GM19468 (cell line): ENCODE measurements at regions not wholly inside any gene's neighbourhood (a gene's known extent, or its start where the extent isn't known, plus 50 kb on each side); places are given as distances from the start of the nearest gene placed in this dataset.
"Not testable (repeated sequence)": the region's sequence is repeated elsewhere in the genome, so short reads cannot be mapped to it uniquely, and the experiment has no call there.

Source experiments
- ATAC-seq: cut with Tn5 transposase; IDR thresholded peaks from one replicate; pipeline ENCODE4 v1.9.1; 2021; ENCODE audit warnings: mild to moderate bottlenecking, moderate library complexity, moderate number of reproducible peaks; ENCODE audit not compliant: unreplicated experiment; ENCODE audit errors: extremely low read depth

DNA sequence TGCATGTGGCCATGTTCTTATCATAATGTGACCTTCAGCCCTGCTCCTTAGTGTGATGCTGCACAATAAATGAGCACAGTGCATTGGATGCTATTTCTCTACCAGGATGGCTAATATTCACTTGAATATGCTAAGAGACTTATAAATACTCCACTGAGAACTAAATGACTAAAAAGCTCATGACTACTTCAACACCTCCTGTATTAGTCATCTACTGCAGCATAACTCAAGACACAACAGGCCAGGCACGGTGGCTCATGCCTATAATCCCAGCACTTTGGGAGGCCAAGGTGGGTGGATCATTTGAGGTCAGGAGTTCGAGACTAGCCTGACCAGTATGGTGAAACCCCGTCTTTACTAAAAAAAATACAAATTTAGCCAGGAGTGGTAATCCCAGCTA, 213.4 kb downstream of the RND3 start:
- ATAC-seq, result no peak

GRCh38 chr2:150271952-150272802, 215.3 kb downstream of the RND3 start:
- no peak for ATAC-seq

DNA sequence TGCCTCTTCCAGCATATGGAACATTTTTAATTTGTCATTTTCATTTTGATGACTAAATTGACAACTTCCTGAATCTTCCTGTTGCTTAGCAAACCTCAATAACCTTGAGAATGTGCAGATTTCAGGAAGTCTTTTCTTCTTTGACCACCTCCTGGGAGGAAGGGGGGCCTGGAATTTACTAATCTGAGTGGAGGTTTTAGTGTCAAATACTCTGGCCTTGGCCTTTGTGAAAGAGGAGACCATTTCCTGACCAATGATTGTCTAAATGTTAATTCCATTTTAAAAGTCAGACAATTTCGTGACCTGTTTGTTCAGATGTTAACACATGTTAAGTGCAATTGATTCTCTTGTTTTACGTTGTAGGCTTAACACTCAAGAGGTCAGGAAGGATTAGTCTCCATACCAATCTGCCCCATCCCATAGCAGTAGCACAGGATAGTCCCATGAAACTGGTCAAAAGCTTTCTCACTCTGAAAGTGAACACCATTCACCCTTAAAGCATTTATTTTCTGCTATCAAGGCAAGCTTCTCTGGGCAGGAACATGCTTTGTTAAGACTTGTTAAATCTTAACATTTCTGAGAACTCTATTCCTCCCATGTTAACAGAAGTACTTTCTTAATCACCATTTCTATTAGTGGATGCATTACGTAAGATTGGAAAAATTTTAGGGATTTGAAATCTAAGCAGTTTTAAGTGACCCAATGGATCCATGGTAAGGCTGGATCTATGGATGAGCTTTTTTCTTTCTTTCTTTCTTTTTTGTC, 219.6 kb downstream of the RND3 start:
- no peak for ATAC-seq

GRCh38 chr2:150266931-150267330, 220.5 kb downstream of the RND3 start:
- no peak for ATAC-seq

DNA sequence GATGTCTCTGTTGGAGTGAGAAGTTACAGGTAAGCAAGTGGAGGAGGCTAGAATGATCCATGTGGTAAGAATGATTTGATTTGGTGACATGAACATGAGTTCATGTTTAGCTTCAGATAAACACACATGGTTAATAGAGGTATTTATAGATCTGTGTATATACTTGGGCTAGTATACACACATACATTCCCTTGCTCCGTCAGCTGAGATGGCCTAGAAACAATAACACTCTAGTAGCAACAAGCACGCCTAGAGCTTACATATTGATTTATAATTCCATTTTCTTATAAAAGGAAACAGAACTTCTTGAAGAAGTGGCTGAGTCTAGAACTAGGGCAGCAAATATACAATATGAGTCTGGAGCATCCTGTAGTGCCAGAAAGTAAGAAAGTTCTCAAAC, 223.0 kb downstream of the RND3 start:
- ATAC-seq, result no peak

DNA sequence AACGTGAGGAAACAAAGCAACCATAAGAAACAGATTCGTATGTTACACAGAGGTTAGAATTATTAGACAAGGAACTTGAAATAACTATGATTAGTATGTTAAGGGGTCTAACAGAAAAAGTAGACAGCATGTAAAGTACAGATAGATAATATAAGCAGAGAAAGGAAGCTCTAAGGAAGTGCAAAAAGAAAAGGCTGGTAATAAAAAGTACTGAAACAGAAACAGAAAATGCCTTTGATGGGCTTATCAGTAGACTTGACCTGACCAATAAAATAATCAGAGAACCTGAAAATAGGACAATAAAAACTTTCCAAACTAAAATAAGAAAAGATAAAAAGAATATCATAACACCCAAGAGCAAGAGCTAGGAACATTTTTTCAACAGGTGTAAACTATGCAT, 225.8 kb downstream of the RND3 start:
- ATAC-seq, result no peak

- ATAC-seq, result no peak
Observed at GRCh38 chr2:150260636-150261035, 226.8 kb downstream of the RND3 start.

DNA sequence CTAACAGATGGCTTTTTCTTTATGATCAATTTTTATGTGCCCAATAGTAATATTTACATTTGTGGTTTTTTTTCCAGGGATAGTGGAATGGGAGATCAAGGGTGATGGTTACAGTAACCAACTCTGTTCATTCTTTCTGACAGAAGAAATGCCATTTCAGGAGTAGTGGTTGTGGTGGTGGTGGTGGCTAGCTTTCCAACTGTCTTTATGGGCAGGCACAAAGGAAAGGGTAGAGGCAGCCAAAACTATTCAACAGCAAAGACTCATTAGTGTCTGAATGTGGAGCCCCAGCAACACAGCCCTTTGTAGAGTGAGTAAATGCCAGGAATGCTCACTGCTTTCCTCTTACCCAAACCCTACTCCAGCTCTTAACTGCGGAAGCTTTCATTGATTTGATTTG, 227.7 kb downstream of the RND3 start:
- no peak for ATAC-seq

GRCh38 chr2:150258781-150259307, 228.6 kb downstream of the RND3 start:
- ATAC-seq, result no peak

DNA sequence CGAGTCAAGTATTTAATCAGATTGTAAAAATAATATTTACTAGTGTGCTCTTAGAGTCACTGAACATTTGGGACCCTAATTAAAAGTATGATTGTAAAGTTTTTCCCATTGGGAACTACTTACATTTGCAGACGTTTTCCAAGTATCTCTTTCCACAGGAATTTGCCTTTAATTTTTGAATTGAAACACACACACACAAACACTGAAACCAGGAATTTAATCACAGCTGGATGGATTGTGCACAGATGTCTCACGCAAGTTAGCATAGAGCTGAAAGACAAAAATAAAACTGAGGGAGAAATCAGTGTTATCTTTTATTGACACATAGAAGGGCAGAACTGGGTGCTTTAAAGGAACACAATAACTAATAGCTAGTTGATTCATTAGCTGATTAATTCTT, 230.7 kb downstream of the RND3 start:
- no peak for ATAC-seq

GRCh38 chr2:150255528-150255927, 231.9 kb downstream of the RND3 start:
- ATAC-seq, result no peak

- not testable (repeated sequence) for ATAC-seq
Observed at GRCh38 chr2:150249735-150250134, 237.7 kb downstream of the RND3 start.

DNA sequence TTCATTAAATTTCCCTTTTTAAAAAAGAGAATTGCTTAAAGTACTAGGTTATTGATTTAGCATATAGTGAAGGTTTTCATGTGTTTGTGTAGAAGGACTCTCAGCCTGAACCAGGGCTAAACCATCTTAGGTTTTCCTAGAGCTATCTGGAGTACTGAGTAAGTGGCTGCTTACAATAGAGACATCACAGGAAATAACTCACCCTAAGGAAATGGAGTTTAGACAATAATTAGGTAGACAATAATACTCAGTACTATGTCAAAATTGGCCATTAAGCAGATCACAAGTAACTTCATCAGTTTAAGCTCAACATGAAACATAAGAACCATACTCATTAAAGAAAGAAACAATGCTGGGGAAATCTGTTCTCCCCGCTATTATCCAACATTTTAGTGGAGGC, 240.0 kb downstream of the RND3 start:
- ATAC-seq, result no peak

- no peak for ATAC-seq
Observed at GRCh38 chr2:150234787-150235446, 252.6 kb downstream of the RND3 start.

GRCh38 chr2:150232871-150233270, 254.6 kb downstream of the RND3 start:
- ATAC-seq, result no peak

DNA sequence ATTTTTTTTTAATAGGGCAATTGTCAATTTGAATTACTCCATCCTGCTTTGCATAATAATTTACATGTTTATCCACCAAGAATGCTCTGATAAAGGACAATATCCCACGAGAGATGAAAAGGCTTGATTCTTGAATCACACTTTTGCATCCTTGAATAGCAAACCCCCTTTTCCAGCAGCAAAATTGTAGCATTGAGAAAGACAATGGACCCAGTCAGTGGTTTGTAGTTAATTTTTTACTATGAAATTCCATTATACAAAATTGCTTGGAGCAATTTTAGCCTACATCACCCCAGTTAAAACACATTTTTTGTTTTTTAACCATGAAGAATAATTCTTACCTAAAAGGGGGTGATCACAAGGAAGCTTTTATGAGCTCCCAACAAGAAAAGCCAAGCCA, 255.1 kb downstream of the RND3 start:
- ATAC-seq, result no peak

DNA sequence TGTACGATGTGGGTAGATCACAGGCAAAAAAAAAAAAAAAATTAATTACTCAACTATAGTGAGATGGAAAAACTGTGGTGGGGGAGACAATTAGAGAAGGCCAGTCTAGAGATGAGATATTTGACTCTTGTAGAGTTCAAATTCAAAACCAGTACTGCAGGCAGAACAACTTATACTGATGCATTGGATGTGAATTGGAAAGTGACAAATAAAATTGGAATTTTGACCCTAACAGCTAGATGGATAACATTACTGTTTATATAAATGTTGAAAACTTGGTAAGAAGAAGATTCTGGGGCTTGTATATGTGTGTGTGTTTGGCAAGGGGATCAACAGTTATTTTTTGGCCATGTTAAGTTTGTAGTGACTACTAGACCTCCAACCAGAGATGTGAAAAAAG, 256.9 kb downstream of the RND3 start:
- no peak for ATAC-seq

DNA sequence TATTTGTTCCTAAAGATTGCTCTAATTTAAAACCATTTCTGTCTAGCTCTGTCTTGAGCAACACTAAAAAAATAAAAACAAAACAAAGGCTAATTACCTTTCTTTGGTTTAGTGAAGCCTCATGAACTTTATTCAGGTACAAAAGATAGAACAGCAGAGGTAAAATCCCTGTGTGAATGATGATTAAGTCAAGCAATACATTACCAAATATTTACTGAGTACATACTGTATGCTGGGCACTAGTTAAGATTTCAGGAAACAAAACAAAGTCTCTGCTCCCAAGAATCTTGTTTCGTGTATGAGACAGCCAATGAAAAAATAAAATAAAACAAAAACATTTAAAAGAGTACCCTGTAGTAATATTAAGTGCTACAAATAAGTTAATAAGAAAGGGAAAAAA, 257.5 kb downstream of the RND3 start:
- ATAC-seq, result no peak

- ATAC-seq, result no peak
Observed at GRCh38 chr2:150228936-150229335, 258.5 kb downstream of the RND3 start.

GRCh38 chr2:150225030-150225429, 262.4 kb downstream of the RND3 start:
- no peak for ATAC-seq

- ATAC-seq, result no peak
Observed at GRCh38 chr2:150224321-150224720, 263.1 kb downstream of the RND3 start.
